ENCODE measurements at regions not wholly inside any gene's neighbourhood (a gene's known extent, or its start where the extent isn't known, plus 50 kb on each side); places are given as distances from the start of the nearest gene placed in this dataset.

DNA sequence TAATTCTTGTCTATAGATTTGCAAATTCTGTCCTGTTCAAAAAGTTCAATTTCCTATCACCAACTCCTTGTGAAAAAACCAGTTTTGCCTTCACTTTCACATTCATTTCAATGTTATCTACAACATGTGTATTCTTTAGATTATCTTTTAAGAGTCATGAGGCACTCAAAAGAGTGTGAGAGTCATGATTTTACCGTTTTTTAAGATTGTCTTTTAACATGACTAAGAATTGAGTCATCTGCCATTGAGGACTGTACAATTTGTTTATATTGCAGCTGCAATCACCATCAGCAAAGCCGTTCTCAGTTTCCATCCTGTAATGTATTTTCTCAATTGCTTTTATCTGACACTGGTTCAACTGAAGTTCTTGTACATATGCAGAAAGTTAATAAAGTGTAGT, 275.8 kb downstream of the LNPK start:
- no TSS peak for BruUV-seq (replicated peaks)
- Histone ChIP-seq H2AFZ (ENCODE audit: low read depth, low read length, poor library complexity, severe bottlenecking) (no peak overlapping the region), H3K9me3 (ENCODE audit: control insufficient read depth in 1 of 2, insufficient read depth in 1 of 2, low read depth in 1 of 2, low read length in 2 of 2) (no peaks in the 10 kb centered on the region), H3K9me2 (ENCODE audit: insufficient read depth) (no peaks in the 10 kb centered on the region), H3K4me3 (replicated peaks in 1 of 2; ENCODE audit: low read depth in 1 of 2, low read length in 2 of 2) (no peak overlapping the region), H3K4me1 (ENCODE audit: control insufficient read depth in 1 of 2, insufficient read depth in 2 of 2, low read length in 2 of 2) (no peaks in the 10 kb centered on the region), H3K79me2 (ENCODE audit: insufficient read depth, low read length) (no peaks in the 10 kb centered on the region), H3K27me3 (ENCODE audit: insufficient read depth, low read length) (no peaks in the 10 kb centered on the region), H3K36me3 (ENCODE audit: control insufficient read depth in 1 of 2, insufficient read depth in 2 of 2, low read length in 2 of 2) (no peaks in the 10 kb centered on the region), H3K27ac (ENCODE audit: low read depth, low read length) (no peak overlapping the region), H4K20me1 (ENCODE audit: insufficient read depth) (no peaks in the 10 kb centered on the region), H3K9ac (ENCODE audit: low read length) (no peak overlapping the region), H3K4me2 (ENCODE audit: low read length) (no peak overlapping the region)
- CTCF ChIA-PET, result no interaction called here
- RAD21 ChIA-PET (ENCODE audit: low non-redundant PET in 1 of 2, low total read pairs in 2 of 2, uncharacterized antibody in 2 of 2, unreplicated experiment in 2 of 2), result no interaction called here
- TF ChIP-seq SIN3A (IDR thresholded peaks at IDR 0.05; ENCODE audit: low read depth), result no peak
- TF ChIP-seq YY1 (IDR thresholded peaks at IDR 0.05; ENCODE audit: extremely low read depth, insufficient replicate concordance, low read depth, low read length), result no peak
- no peak for TF ChIP-seq JUND (IDR thresholded peaks at IDR 0.05)
- no peak for TF ChIP-seq ZFX (IDR thresholded peaks at IDR 0.05)
- no peak for TF ChIP-seq CEBPB (IDR thresholded peaks at IDR 0.05; ENCODE audit: low read depth)
- no peak for TF ChIP-seq EZH2 (IDR thresholded peaks at IDR 0.05)
- no peak for TF ChIP-seq SP1 (IDR thresholded peaks at IDR 0.05; ENCODE audit: low read depth)
- TF ChIP-seq TCF7L2 (IDR thresholded peaks at IDR 0.05; ENCODE audit: borderline replicate concordance, extremely low read depth, insufficient read depth, insufficient read length), result no peak
- TF ChIP-seq POLR2A (IDR thresholded peaks at IDR 0.05; ENCODE audit: borderline replicate concordance, extremely low read depth, insufficient read depth, insufficient read length), result no peak
- no peak for TF ChIP-seq CBX3 (IDR thresholded peaks at IDR 0.05; ENCODE audit: low read depth)
- TF ChIP-seq EZH2phosphoT487 (IDR thresholded peaks at IDR 0.05; ENCODE audit: borderline replicate concordance), result no peak
- no peak for TF ChIP-seq ZNF274 (IDR thresholded peaks at IDR 0.05; ENCODE audit: low read depth, low read length)
- TF ChIP-seq, protein P1, sequence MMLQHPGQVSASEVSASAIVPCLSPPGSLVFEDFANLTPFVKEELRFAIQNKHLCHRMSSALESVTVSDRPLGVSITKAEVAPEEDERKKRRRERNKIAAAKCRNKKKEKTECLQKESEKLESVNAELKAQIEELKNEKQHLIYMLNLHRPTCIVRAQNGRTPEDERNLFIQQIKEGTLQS (IDR thresholded peaks at IDR 0.05), result no peak
- TF ChIP-seq, protein P2, sequence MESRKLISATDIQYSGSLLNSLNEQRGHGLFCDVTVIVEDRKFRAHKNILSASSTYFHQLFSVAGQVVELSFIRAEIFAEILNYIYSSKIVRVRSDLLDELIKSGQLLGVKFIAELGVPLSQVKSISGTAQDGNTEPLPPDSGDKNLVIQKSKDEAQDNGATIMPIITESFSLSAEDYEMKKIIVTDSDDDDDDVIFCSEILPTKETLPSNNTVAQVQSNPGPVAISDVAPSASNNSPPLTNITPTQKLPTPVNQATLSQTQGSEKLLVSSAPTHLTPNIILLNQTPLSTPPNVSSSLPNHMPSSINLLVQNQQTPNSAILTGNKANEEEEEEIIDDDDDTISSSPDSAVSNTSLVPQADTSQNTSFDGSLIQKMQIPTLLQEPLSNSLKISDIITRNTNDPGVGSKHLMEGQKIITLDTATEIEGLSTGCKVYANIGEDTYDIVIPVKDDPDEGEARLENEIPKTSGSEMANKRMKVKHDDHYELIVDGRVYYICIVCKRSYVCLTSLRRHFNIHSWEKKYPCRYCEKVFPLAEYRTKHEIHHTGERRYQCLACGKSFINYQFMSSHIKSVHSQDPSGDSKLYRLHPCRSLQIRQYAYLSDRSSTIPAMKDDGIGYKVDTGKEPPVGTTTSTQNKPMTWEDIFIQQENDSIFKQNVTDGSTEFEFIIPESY (IDR thresholded peaks at IDR 0.05; ENCODE audit: extremely low read depth, insufficient replicate concordance, low read length), result no peak
- no peak for TF ChIP-seq FOSL1 (IDR thresholded peaks at IDR 0.05; ENCODE audit: low read depth)
- DNase-seq (ENCODE audit: low read depth, low spot score) (no peak), ATAC-seq (no peak)
- POLR2A ChIA-PET, result no interaction called here
- intact Hi-C loops (cut with micrococcal nuclease), result no loop called here
